Mucosa of descending colon (tissue), 3 donors: ENCODE measurements at regions not wholly inside any gene's neighbourhood (a gene's known extent, or its start where the extent isn't known, plus 50 kb on each side); places are given as distances from the start of the nearest gene placed in this dataset.

ENCODE experiments used
- ATAC-seq: fragments of 200-7000 bp; cut with Tn5 transposase; one replicate; pipeline ENCODE4 v1.9.1; 2020; ENCODE audit warnings: mild to moderate bottlenecking, moderate library complexity
- DNase-seq, 3 donors: peaks; one replicate each; pipeline ENCODE4 v3.0.0-alpha.2; 2020
- H3K36me3 ChIP-seq: fragments of 200-600 bp; one replicate; pipeline ENCODE4 v1.8.0; 2021; ENCODE audit warnings: low read depth, mild to moderate bottlenecking
- H3K4me1 ChIP-seq: fragments of 200-600 bp; one replicate; pipeline ENCODE4 v1.8.0; 2021; ENCODE audit warnings: low read depth, mild to moderate bottlenecking
- H3K4me3 ChIP-seq: fragments of 200-600 bp; one replicate; pipeline ENCODE4 v1.8.0; 2021; ENCODE audit warnings: mild to moderate bottlenecking
- H3K9me3 ChIP-seq: fragments of 200-600 bp; one replicate; pipeline ENCODE4 v1.8.0; 2021; ENCODE audit warnings: mild to moderate bottlenecking
- intact Hi-C, 2 donors: fragments of 100-400 bp; cut with DNase I in 1 of 2; cut with micrococcal nuclease in 1 of 2; formaldehyde crosslinking; loops; one replicate each; pipeline versions ENCODE4 v1.11.0 to v1.11.1; 2022; cut with DNase I, micrococcal nuclease
- TF ChIP-seq, protein P1 (sequence below): fragments of 200-600 bp; IDR thresholded peaks from one replicate; pipeline ENCODE4 v1.8.0; 2022; ENCODE audit warnings: antibody characterized with exemption, mild to moderate bottlenecking
- donor health status: DM: no; HTN: no; CAD: no; lungs with moderate emphysema.
- donor health status: DM: no; HTN: no; CAD: no.
- donor health status: DM: no; HTN: yes; CAD: no.

DNA sequence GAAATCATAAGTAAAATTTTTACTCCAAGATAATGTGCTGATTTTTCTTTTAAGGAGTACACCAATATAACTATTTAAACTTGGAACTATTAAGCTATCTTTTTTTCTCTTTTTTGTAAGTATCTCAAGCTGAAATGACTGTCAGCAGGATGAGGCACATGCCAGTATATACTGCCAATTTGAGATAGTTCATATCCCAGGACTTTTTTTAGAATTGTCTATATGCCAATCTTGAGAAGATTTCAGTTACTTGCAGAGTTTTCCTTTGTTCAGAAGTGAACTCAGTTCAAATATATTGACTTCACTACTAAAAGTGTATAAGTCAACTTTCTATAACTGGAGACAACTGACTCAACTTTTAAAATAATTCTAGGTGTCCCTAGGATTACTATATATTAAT, 181.7 kb upstream of the ZNF717 start:
- peaks cover 26% of the 10 kb centered on the region for H3K9me3 ChIP-seq
- H3K4me1 ChIP-seq: no peaks in the 10 kb centered on the region
- DNase-seq (no peak), ATAC-seq (no peak)
- H3K4me3 ChIP-seq: no peak overlapping the region
- TF ChIP-seq, protein P1, sequence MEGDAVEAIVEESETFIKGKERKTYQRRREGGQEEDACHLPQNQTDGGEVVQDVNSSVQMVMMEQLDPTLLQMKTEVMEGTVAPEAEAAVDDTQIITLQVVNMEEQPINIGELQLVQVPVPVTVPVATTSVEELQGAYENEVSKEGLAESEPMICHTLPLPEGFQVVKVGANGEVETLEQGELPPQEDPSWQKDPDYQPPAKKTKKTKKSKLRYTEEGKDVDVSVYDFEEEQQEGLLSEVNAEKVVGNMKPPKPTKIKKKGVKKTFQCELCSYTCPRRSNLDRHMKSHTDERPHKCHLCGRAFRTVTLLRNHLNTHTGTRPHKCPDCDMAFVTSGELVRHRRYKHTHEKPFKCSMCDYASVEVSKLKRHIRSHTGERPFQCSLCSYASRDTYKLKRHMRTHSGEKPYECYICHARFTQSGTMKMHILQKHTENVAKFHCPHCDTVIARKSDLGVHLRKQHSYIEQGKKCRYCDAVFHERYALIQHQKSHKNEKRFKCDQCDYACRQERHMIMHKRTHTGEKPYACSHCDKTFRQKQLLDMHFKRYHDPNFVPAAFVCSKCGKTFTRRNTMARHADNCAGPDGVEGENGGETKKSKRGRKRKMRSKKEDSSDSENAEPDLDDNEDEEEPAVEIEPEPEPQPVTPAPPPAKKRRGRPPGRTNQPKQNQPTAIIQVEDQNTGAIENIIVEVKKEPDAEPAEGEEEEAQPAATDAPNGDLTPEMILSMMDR: no peak
- intact Hi-C loops: no loop called here
- no peaks in the 10 kb centered on the region for H3K36me3 ChIP-seq

DNA sequence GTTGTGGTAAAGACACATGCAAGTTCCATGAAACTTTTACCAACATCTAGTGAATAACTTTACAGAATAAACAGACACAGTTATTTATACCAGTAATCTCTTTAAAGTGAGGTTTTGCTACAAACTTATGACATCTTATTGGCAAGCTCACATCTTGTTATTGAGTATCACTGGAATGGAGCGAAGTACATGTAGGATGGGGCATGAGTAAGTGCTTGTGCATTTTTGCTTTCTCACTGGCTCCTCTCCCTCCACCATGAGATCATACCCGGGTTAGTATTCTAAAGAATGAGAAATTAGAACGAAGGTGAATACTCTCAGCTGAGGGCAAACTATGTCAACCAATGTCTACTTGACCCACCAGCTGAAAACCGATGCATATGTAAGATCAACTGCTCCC, 193.3 kb upstream of the ZNF717 start:
- intact Hi-C loops: no loop called here
- Histone ChIP-seq H3K9me3 (peaks cover 26% of the 10 kb centered on the region), H3K36me3 (no peaks in the 10 kb centered on the region), H3K4me3 (no peak overlapping the region), H3K4me1 (no peaks in the 10 kb centered on the region)
- no peak for ATAC-seq
- TF ChIP-seq, protein P1: no peak
- DNase-seq: no peak

DNA sequence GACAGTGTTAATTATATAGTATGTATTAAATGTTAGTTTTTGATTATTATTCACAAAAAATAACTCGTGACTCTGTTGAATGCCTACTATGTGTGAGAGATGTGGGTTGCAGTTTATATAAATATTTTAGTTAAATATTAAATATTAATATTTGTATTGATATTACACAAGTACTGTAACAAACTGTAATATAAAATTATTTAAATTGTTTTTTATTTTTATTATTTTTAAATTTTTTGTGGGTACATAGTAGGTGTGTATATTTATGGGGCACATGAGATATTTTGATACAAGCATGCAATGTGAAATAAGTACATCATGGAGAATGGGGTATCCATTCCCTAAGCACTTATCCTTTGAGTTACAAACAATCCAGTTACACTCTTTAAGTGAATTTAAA, 196.1 kb upstream of the ZNF717 start:
- H3K36me3 ChIP-seq: no peaks in the 10 kb centered on the region
- no peaks in the 10 kb centered on the region for H3K4me1 ChIP-seq
- H3K9me3 ChIP-seq: peaks cover 22% of the 10 kb centered on the region
- no peak for DNase-seq
- no peak overlapping the region for H3K4me3 ChIP-seq
- ATAC-seq: no peak
- intact Hi-C loops: no loop called here
- TF ChIP-seq, protein P1: no peak

DNA sequence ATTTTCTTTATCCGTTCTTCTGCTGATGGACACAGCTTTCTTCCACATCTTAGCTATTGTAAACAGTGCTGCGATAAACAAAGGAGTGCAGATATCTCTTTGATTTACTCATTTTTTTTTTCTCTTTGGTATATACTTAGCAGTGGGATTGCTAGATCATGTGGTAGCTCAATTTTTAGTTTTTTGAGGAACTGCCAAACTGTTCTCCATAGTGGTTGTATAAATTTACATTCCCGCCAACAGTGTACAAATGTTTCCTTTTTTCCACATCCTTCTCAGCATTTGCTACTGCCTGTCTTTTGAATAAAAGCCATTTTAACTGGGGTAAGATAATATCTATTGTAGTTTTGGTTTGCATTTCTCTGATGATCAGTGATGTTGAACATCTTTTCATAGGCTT, 196.8 kb upstream of the ZNF717 start:
- no peak for DNase-seq
- intact Hi-C loops: no loop called here
- peaks cover 21% of the 10 kb centered on the region for H3K9me3 ChIP-seq
- TF ChIP-seq, protein P1: no peak
- H3K4me1 ChIP-seq: no peaks in the 10 kb centered on the region
- H3K36me3 ChIP-seq: no peaks in the 10 kb centered on the region
- ATAC-seq: no peak
- no peak overlapping the region for H3K4me3 ChIP-seq

DNA sequence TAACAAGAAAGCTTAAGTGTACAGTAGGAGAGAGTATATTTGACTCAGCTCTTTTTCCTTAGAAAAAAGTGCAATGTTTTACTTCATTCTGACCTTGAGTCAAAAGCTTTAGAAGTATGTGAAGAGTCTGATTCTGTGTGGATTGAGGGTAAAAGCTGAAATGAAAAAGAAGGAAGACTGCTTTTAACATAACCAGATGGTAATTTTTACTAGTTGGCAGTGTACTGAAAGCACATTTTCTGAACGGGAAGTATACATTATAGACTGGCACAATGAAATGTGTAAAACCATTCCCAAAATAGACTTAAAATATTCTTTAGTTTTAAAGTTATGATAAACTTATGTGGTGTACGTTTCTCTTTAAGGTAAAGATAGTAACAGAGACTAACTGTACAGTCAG, 197.8 kb upstream of the ZNF717 start:
- no peaks in the 10 kb centered on the region for H3K36me3 ChIP-seq
- no peaks in the 10 kb centered on the region for H3K4me1 ChIP-seq
- TF ChIP-seq, protein P1: no peak
- H3K4me3 ChIP-seq: no peak overlapping the region
- ATAC-seq (no peak), DNase-seq (no peak)
- H3K9me3 ChIP-seq: peaks cover 21% of the 10 kb centered on the region
- intact Hi-C loops: no loop called here

DNA sequence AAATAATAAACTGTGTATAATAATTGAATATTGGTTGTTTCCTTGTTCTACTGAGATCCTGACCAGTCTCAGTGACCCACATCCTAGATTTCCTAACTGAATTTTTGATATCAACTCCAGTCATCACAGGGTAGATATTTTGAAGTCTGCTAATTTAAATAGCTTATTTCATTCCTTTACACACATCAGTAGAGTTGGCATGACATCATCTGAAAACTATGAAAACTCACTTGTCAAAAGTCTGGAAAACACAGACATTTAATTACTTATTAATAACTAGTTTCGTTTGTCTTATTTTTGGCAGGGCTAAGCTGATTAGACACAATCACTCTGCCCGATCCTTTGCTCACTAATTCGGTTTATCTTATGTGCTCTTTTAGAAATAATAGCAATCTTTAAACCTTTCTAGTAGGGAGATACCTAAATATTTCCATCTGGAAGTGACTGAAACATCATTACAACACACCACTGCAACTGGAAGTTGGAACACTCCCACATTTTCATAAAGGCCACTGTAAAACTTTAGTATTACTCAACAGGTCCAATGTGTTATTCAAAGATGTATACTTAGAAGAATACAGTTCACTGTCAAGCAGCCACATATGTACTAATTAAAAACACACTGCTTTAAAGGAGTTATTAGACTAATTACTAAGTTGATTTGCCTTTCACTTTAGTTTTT, 198.4 kb upstream of the ZNF717 start:
- DNase-seq (no peak), ATAC-seq (no peak)
- Histone ChIP-seq H3K4me1 (no peaks in the 10 kb centered on the region), H3K9me3 (peaks cover 21% of the 10 kb centered on the region), H3K4me3 (no peak overlapping the region), H3K36me3 (no peaks in the 10 kb centered on the region)
- TF ChIP-seq, protein P1: no peak
- intact Hi-C loops: no loop called here
